Caco-2 (cell line): ENCODE measurements at regions not wholly inside any gene's neighbourhood (a gene's known extent, or its start where the extent isn't known, plus 50 kb on each side); places are given as distances from the start of the nearest gene placed in this dataset.

Experiments
- BruUV-seq: library from RNA; stranded (reverse); fragments of 400-500 nt; replicated peaks from 2 replicates; lab custom pipeline; 2021; lab: Mats Ljungman, UMichigan
- CTCF ChIA-PET: fragments of 300-600 bp; sonication (Branson Sonifier 250); formaldehyde crosslinking; loops from one replicate; lab custom pipeline; 2022; ENCODE audit warnings: antibody characterized with exemption; lab: Charles Lee
- POLR2A ChIA-PET: fragments of 300-600 bp; sonication (Branson Sonifier 250); formaldehyde crosslinking; loops from one replicate; lab custom pipeline; 2022; ENCODE audit warnings: antibody characterized with exemption; lab: Charles Lee
- DNase-seq, 2 experiments: peaks; one replicate each; pipeline versions ENCODE4 v3.0.0 to v3.0.0-alpha.2; 2020 to 2022
- H3K27me3 ChIP-seq: replicated peaks from 2 replicates; pipeline ENCODE4 v1.6.0; 2011; ENCODE audit warnings: low read length; ENCODE audit not compliant: control insufficient read depth, insufficient read depth
- H3K36me3 ChIP-seq: 2 replicates; pipeline ENCODE4 v1.5.1; 2011; ENCODE audit warnings: low read length; ENCODE audit not compliant: control insufficient read depth, insufficient read depth
- H3K4me1 ChIP-seq: fragments of 250-450 bp; sonication (Bioruptor Pico); 2 replicates; pipeline ENCODE4 v1.5.1; 2020; ENCODE audit warnings: mild to moderate bottlenecking
- H3K4me3 ChIP-seq: 2 replicates; pipeline ENCODE4 v1.5.1; 2011; ENCODE audit warnings: low read depth, mild to moderate bottlenecking, control low read depth, low read length
- H3K9me3 ChIP-seq: fragments of 250-450 bp; sonication (Bioruptor Pico); 2 replicates; pipeline ENCODE4 v1.5.1; 2020; ENCODE audit warnings: mild to moderate bottlenecking, moderate library complexity
- H3K27ac Mint-ChIP-seq: one replicate; pipeline ENCODE4 v1.8.0; 2022; ENCODE audit warnings: mixed read lengths; ENCODE audit not compliant: unreplicated experiment
- H3K27me3 Mint-ChIP-seq: one replicate; pipeline ENCODE4 v1.8.0; 2022; ENCODE audit warnings: mixed read lengths; ENCODE audit not compliant: insufficient read depth, unreplicated experiment
- H3K36me3 Mint-ChIP-seq: one replicate; pipeline ENCODE4 v1.8.0; 2022; ENCODE audit warnings: mild to moderate bottlenecking, mixed read lengths; ENCODE audit not compliant: insufficient read depth, unreplicated experiment
- H3K4me1 Mint-ChIP-seq: one replicate; pipeline ENCODE4 v1.8.0; 2022; ENCODE audit warnings: low read depth, mixed read lengths; ENCODE audit not compliant: unreplicated experiment
- H3K4me3 Mint-ChIP-seq: one replicate; pipeline ENCODE4 v1.8.0; 2022; ENCODE audit warnings: mild to moderate bottlenecking, moderate library complexity, mixed read lengths; ENCODE audit not compliant: unreplicated experiment
- H3K9me3 Mint-ChIP-seq: one replicate; pipeline ENCODE4 v1.8.0; 2022; ENCODE audit warnings: mixed read lengths; ENCODE audit not compliant: unreplicated experiment
- CTCF ChIP-seq, 2 experiments: fragments of 200-600 bp in 1 of 2; IDR thresholded peaks; 1 replicate in 1 of 2; 2 replicates in 1 of 2; pipeline versions ENCODE4 v1.5.1 to v1.8.0; 2011 to 2022; ENCODE audit warnings: antibody characterized with exemption in 1 of 2, control low read depth in 1 of 2, inconsistent platforms in 1 of 2, low read depth in 1 of 2, low read length in 1 of 2, mild to moderate bottlenecking in 1 of 2, moderate library complexity in 1 of 2; ENCODE audit not compliant: insufficient read depth in 1 of 2, severe bottlenecking in 1 of 2, unreplicated experiment in 1 of 2
- intact Hi-C: fragments of 100-400 bp; cut with micrococcal nuclease; formaldehyde crosslinking; loops from one replicate; pipeline ENCODE4 v1.10.0; 2022; ENCODE audit not compliant: unreplicated experiment

GRCh38 chr7:13072014-13072413 is 384.6 kb downstream of the ARL4A start:
- intact Hi-C loops, result no loop called here
- Mint-ChIP-seq H3K4me1 (peaks cover 1% of the 10 kb centered on the region), H3K4me3 (no peak overlapping the region), H3K27me3 (no peaks in the 10 kb centered on the region), H3K9me3 (no peaks in the 10 kb centered on the region), H3K36me3 (peaks cover 7% of the 10 kb centered on the region), H3K27ac (no peak overlapping the region)
- H3K4me1 ChIP-seq, result no peaks in the 10 kb centered on the region
- H3K27me3 ChIP-seq, result no peaks in the 10 kb centered on the region
- POLR2A ChIA-PET, result no interaction called here
- DNase-seq, result no peak
- CTCF ChIA-PET, result no interaction called here
- no peak for TF ChIP-seq CTCF (IDR thresholded peaks at IDR 0.05; ENCODE audit: insufficient read depth in 1 of 2, low read depth in 1 of 2, low read length in 1 of 2, severe bottlenecking in 1 of 2, unreplicated experiment in 1 of 2)
- H3K9me3 ChIP-seq, result no peaks in the 10 kb centered on the region
- no peaks in the 10 kb centered on the region for H3K36me3 ChIP-seq
- BruUV-seq, result no TSS peak
- H3K4me3 ChIP-seq, result no peak overlapping the region

GRCh38 chr7:13077466-13077865 is 390.0 kb downstream of the ARL4A start:
- Histone ChIP-seq H3K36me3 (no peaks in the 10 kb centered on the region; the same call in 1 of the 2 replicates), H3K4me3 (no peak overlapping the region), H3K4me1 (no peaks in the 10 kb centered on the region), H3K27me3 (no peaks in the 10 kb centered on the region), H3K9me3 (0 out of 2 replicates have a peak, but pooled peaks cover 3% of the 10 kb centered on the region)
- POLR2A ChIA-PET, result no interaction called here
- no peak for DNase-seq
- BruUV-seq, result no TSS peak
- Mint-ChIP-seq H3K4me1 (peaks cover 11% of the 10 kb centered on the region), H3K4me3 (no peak overlapping the region), H3K9me3 (no peaks in the 10 kb centered on the region), H3K27me3 (no peaks in the 10 kb centered on the region), H3K27ac (no peak overlapping the region), H3K36me3 (peaks cover 5% of the 10 kb centered on the region)
- CTCF ChIA-PET, result interaction anchor here (0.6 kb wide), 1 partner anchor 391 kb away, joined by 3 read pairs; no protein-coding TSS in a partner anchor
- intact Hi-C loops, result no loop called here
- TF ChIP-seq CTCF (IDR thresholded peaks at IDR 0.05; ENCODE audit: insufficient read depth in 1 of 2, low read depth in 1 of 2, low read length in 1 of 2, severe bottlenecking in 1 of 2, unreplicated experiment in 1 of 2), result no peak

- no peaks in the 10 kb centered on the region for H3K27me3 Mint-ChIP-seq
- peaks cover 5% of the 10 kb centered on the region for H3K36me3 Mint-ChIP-seq
- Histone ChIP-seq H3K36me3 (no peaks in the 10 kb centered on the region; the same call in 1 of the 2 replicates), H3K27me3 (no peaks in the 10 kb centered on the region), H3K4me3 (no peak overlapping the region), H3K9me3 (0 out of 2 replicates have a peak, but pooled peaks cover 3% of the 10 kb centered on the region), H3K4me1 (no peaks in the 10 kb centered on the region)
- DNase-seq, result no peak
- H3K9me3 Mint-ChIP-seq, result no peaks in the 10 kb centered on the region
- CTCF ChIA-PET, result no interaction called here
- intact Hi-C loops, result no loop called here
- POLR2A ChIA-PET, result no interaction called here
- no peak overlapping the region for H3K27ac Mint-ChIP-seq
- no peak overlapping the region for H3K4me3 Mint-ChIP-seq
- peaks cover 11% of the 10 kb centered on the region for H3K4me1 Mint-ChIP-seq
- no peak for TF ChIP-seq CTCF (IDR thresholded peaks at IDR 0.05; ENCODE audit: insufficient read depth in 1 of 2, low read depth in 1 of 2, low read length in 1 of 2, severe bottlenecking in 1 of 2, unreplicated experiment in 1 of 2)
- BruUV-seq, result no TSS peak
Observed at GRCh38 chr7:13078105-13078504, 390.7 kb downstream of the ARL4A start.
